ENCODE measurements at regions not wholly inside any gene's neighbourhood (a gene's known extent, or its start where the extent isn't known, plus 50 kb on each side); places are given as distances from the start of the nearest gene placed in this dataset.

- DNase-seq (ENCODE audit: low spot score) = no peak
Observed at GRCh38 chr2:187274146-187274545, 173.9 kb downstream of the CALCRL start.

- DNase-seq (ENCODE audit: low spot score) = no peak
Observed at GRCh38 chr2:187272255-187272654, 175.8 kb downstream of the CALCRL start.

GRCh38 chr2:187271825-187272224, 176.2 kb downstream of the CALCRL start:
- no peak for DNase-seq (ENCODE audit: low spot score)

GRCh38 chr2:187266645-187267044, 181.4 kb downstream of the CALCRL start:
- DNase-seq (ENCODE audit: low spot score) = no peak

- DNase-seq (ENCODE audit: low spot score) = no peak
Observed at GRCh38 chr2:187266147-187266546, 181.9 kb downstream of the CALCRL start.

GRCh38 chr2:187264612-187265011, 183.4 kb downstream of the CALCRL start:
- no peak for DNase-seq (ENCODE audit: low spot score)

DNA sequence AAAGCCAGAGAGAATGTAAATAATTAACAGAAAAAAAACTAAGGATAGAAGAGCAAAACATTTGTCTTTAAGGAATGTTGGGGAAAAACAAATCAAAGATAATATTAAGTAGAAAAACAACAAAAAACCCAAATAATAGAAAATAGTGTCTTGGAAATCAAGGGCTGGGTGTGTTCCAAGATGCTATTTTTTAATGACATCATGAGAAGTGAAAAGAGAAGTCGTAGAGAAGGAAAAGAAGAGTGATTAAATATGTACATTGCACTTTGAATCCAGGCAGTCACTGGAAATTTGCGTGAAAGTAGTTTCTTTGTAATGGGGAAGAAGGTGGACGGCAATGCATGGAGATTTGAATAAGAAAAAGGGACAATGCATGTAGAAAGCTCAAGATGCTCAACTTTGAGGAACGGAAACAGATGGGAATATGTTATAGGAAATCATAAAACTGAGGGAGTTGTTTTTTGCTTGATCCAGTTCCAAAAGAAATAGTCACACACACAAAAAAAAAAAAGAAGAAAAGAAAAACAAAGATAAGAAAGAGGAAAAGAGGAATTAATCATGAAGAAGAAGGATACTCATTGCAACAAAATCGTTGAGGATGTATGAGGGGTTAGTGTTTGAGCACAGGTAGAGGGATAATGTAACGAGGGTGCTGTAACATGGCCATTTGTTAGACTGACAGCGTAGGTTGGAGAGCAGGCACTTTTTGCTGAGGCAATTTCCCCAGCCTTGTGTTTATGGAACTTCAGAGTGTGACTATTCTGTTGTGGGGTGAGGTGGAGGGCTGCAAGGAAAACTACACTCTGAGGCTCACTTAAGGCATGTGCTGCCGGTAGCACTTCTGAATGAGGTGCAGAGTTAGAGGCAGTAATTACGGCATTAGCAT, 184.1 kb downstream of the CALCRL start:
- no peak for DNase-seq (ENCODE audit: low spot score)

GRCh38 chr2:187261705-187262104, 186.3 kb downstream of the CALCRL start:
- DNase-seq (ENCODE audit: low spot score) = no peak

DNA sequence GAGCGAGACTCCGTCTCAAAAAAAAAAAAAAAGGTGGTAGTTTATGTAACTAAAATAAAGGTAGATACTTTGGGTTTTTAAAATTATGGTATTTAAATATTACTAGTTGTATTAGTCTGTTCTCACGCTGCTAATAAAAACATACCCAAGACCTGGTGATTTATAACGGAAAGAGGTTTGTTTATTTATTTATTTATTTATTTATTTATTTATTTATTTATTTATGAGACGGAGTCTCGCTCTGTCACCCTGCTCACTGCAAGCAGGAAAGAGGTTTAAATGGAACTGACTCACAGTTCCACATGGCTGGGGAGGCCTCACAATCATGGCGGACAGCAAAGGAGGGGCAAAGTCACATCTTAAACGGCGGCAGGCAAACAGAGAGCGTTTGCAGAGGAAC, 196.0 kb downstream of the CALCRL start:
- no peak for DNase-seq (ENCODE audit: low spot score)

DNA sequence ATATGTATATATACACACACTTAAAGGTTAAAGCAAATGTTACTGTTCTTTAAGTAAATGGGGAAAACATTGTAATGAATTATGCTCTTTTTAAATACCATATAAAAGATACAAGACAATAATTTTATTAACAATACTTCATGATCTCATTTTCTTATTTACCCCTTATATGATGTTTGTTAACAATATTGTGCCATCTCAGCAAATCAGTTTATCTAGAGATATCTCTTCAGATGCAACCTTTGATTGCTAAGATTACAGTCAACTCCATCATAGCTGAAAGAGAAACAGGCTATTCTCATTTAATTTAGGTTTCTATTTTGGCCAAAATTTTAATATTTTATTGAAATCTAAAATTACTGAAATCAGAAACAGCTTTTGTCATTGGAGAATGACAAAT, 197.9 kb downstream of the CALCRL start:
- DNase-seq (ENCODE audit: low spot score) = no peak

GRCh38 chr2:187233811-187234210, 214.2 kb downstream of the CALCRL start:
- DNase-seq (ENCODE audit: low spot score) = no peak

GRCh38 chr2:187232749-187233148, 215.3 kb downstream of the CALCRL start:
- DNase-seq (ENCODE audit: low spot score) = no peak

- no peak for DNase-seq (ENCODE audit: low spot score)
Observed at GRCh38 chr2:187230088-187230487, 218.0 kb downstream of the CALCRL start.

- no peak for DNase-seq (ENCODE audit: low spot score)
Observed at GRCh38 chr2:187228986-187229385, 219.1 kb downstream of the CALCRL start.

- DNase-seq (ENCODE audit: low spot score) = no peak
Observed at GRCh38 chr2:187224989-187225388, 223.1 kb downstream of the CALCRL start.

DNA sequence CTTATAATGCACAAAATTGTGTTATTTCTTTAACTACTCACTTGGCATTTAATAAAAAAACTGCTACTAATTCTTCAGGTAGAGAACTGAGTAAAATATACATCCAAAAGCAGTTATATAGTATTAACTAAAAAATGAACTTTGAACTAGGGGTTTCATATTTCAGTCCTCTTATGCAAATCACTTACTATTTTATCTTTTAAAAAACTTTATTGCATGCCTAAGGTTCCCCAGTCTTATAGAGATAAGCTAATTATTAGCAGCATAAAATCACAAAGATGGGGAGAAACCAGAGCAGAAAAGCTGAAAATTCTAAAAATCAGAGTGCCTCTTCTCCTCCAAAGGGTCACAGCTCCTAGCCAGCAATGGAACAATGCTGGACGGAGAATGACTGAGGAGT, 228.0 kb downstream of the CALCRL start:
- DNase-seq (ENCODE audit: low spot score) = no peak

- DNase-seq (ENCODE audit: low spot score) = no peak
Observed at GRCh38 chr2:187215532-187216240, 232.4 kb downstream of the CALCRL start.

DNA sequence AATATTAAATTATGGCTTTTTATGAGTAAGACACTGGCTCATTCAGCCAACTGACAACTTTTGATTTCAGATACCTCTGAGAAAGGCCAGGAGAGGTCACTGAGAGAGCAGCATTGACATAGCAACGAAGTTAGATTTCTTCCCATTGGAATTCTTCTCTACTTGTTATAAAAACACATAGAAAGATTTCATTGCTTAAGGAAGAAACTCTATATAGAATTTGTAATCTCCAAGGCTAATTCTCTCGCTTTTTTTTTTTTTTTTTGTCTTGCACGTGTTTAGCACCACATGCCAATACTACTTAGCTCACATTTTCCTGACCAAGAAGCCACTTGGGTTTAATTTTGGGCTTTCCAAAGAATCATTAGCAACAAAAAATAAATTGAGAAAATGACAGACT, 233.7 kb downstream of the CALCRL start:
- DNase-seq (ENCODE audit: low spot score) = no peak

- DNase-seq (ENCODE audit: low spot score) = no peak
Observed at GRCh38 chr2:187213798-187214197, 234.3 kb downstream of the CALCRL start.

DNA sequence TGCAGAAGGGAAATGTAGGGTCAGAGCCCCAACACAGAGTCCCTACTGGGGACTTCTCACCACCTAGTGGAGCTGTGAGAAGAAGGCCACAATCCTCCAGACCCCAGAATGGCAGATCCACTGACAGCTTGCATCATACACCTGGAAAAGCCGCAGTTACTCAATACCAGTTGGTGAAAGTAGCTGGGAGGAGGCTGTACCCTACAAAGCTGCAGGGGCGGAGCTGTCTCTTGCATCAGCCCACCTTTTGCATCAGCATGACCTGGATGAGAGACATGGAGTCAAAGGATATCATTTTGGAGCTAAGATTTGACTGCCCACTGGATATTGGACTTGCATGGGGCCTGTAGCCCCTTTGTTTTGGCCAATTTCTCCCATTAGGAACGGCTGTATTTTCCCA, 237.3 kb downstream of the CALCRL start:
- no peak for DNase-seq (ENCODE audit: low spot score)

- DNase-seq (ENCODE audit: low spot score) = no peak
Observed at GRCh38 chr2:187208199-187208785, 239.8 kb downstream of the CALCRL start.

DNA sequence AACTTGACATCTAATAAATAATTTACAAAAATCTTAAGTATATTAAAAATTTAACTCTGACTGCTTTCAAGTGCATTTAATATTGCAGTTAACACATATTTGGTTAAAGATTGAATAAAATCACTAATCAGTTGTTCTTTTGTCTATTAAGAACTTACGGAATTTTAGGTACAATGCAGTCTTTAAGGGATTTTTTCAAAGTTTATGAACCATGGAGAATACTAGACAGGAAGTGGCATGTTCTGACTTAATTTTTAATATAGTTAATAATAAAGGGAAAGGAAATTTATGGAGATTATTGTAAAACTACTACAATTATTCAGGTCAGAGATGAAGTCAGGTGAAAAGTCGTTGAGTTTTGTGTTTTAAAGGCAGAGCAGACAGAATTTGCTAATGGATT, 240.9 kb downstream of the CALCRL start:
- no peak for DNase-seq (ENCODE audit: low spot score)

- no peak for DNase-seq (ENCODE audit: low spot score)
Observed at GRCh38 chr2:187206471-187206870, 241.6 kb downstream of the CALCRL start.
